ENCODE measurements at regions not wholly inside any gene's neighbourhood (a gene's known extent, or its start where the extent isn't known, plus 50 kb on each side); places are given as distances from the start of the nearest gene placed in this dataset.

DNA sequence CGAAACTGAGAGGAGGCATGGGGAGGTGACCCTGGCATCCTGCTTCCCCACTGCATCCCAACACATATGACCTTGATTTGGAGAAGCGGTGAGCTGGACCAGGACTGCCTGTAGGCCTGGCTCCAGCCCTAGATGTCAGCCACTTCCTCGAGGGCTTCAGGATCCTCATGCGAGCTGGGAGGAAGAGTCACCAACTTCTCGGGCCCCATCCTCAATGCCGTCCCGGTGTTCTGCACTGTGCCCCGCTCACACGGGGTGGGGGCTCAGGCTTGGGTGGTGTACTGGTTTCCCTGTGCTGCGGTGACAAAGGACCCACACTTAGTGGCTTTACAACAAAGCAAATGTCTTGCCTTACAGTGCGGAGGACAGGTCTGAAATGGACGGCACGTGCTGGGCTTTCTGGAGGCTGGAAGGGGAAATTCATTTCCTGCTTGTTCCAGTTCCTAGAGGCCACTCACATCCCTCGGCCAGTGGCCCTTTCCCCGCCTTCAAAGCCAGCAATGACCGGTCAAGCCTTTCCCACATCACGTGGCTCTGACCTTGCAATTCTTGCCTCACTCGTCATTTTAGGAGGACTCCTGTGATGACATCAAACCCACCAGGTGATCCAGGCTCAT is 298.1 kb upstream of the RTL1 start:
- TF ChIP-seq EZH2phosphoT487 (conservative IDR thresholded peaks at IDR 0.05; ENCODE audit: low read length), result no peak
- no peak for TF ChIP-seq CTCF (IDR thresholded peaks at IDR 0.05; ENCODE audit: insufficient read depth, low read length, poor library complexity, severe bottlenecking)
